B cell (primary cell): ENCODE measurements at regions not wholly inside any gene's neighbourhood (a gene's known extent, or its start where the extent isn't known, plus 50 kb on each side); places are given as distances from the start of the nearest gene placed in this dataset.

Source experiments
- ATAC-seq: fragments of 200-7000 bp; cut with Tn5 transposase; one replicate; pipeline ENCODE4 v1.10.0; 2021; ENCODE audit warnings: low read depth, mild to moderate bottlenecking, moderate number of reproducible peaks, moderate library complexity
- CTCF ChIA-PET: fragments of 350-600 bp; sonication (Branson Sonifier 250); formaldehyde crosslinking; loops from one replicate; lab custom pipeline; 2021; ENCODE audit warnings: antibody characterized with exemption, inconsistent platforms; lab: Charles Lee
- POLR2A ChIA-PET: fragments of 350-600 bp; sonication (Branson Sonifier 250); formaldehyde crosslinking; loops from one replicate; lab custom pipeline; 2021; ENCODE audit warnings: antibody characterized with exemption; lab: Charles Lee
- DNase-seq: peaks from one replicate; pipeline ENCODE4 v3.0.0; 2013
- H2AFZ ChIP-seq: 2 replicates; pipeline ENCODE4 v1.6.1; 2012; ENCODE audit warnings: mild to moderate bottlenecking, low read depth, low read length; ENCODE audit not compliant: insufficient read depth, poor library complexity, severe bottlenecking
- H3K27ac ChIP-seq, 2 donors: 1 replicate in 1 of 2; 2 replicates in 1 of 2; pipeline ENCODE4 v1.5.1; 2012 to 2013; ENCODE audit warnings: low read length in 2 of 2, mild to moderate bottlenecking in 2 of 2, moderate library complexity in 1 of 2
- H3K27me3 ChIP-seq, 4 experiments: fragments of 200-600 bp in 1 of 4; sonication (generic) in 1 of 4; replicated peaks in 1 of 4; 1 replicate in 2 of 4; 2 replicates in 2 of 4; pipeline versions ENCODE4 v1.6.1 to v1.7.0; 2013 to 2016; ENCODE audit warnings: low read length in 3 of 4, mild to moderate bottlenecking in 2 of 4, mixed read lengths in 1 of 4, moderate library complexity in 1 of 4; ENCODE audit not compliant: insufficient read depth in 4 of 4, control insufficient read depth in 3 of 4; ENCODE audit errors: control extremely low read depth in 1 of 4
- H3K36me3 ChIP-seq, 2 experiments: replicated peaks in 1 of 2; 1 replicate in 1 of 2; 2 replicates in 1 of 2; pipeline versions ENCODE4 v1.6.1 to v1.7.1; 2013; ENCODE audit warnings: low read length in 1 of 2; ENCODE audit not compliant: insufficient read depth in 2 of 2, control insufficient read depth in 1 of 2; ENCODE audit errors: control extremely low read depth in 1 of 2, extremely low read depth in 1 of 2
- H3K4me1 ChIP-seq, 2 donors: fragments of 200-600 bp in 1 of 2; sonication (generic) in 1 of 2; 1 replicate in 1 of 2; 2 replicates in 1 of 2; pipeline versions ENCODE4 v1.5.1 to v1.6.1; 2013 to 2017; ENCODE audit warnings: low read length in 2 of 2; ENCODE audit not compliant: control insufficient read depth in 2 of 2, insufficient read depth in 2 of 2
- H3K4me2 ChIP-seq: replicated peaks from 2 replicates; pipeline ENCODE3; 2012; ENCODE audit warnings: mild to moderate bottlenecking, low read depth, low read length; ENCODE audit not compliant: poor library complexity, severe bottlenecking
- H3K4me3 ChIP-seq, 5 experiments: fragments of 200-600 bp in 1 of 5; sonication (generic) in 1 of 5; 1 replicate in 3 of 5; 2 replicates in 2 of 5; pipeline versions ENCODE4 v1.5.1 to v1.7.0; 2011 to 2016; ENCODE audit warnings: low read length in 4 of 5, mild to moderate bottlenecking in 4 of 5, low read depth in 2 of 5, control low read depth in 1 of 5, moderate library complexity in 1 of 5; ENCODE audit not compliant: insufficient read depth in 1 of 5; ENCODE audit errors: control extremely low read depth in 1 of 5, extremely low read depth in 1 of 5
- H3K79me2 ChIP-seq: fragments of 200-600 bp; sonication (generic); one replicate; pipeline ENCODE4 v1.6.0; 2016; ENCODE audit warnings: low read length; ENCODE audit not compliant: control insufficient read depth, insufficient read depth
- H3K9ac ChIP-seq: fragments of 200-600 bp; sonication (generic); 2 replicates; pipeline ENCODE4 v1.6.1; 2017; ENCODE audit warnings: mild to moderate bottlenecking, low read length, moderate library complexity
- H3K9me3 ChIP-seq, 3 donors: one replicate each; pipeline versions ENCODE4 v1.6.1 to v1.7.1; 2013; ENCODE audit warnings: low read length in 2 of 3; ENCODE audit not compliant: control insufficient read depth in 2 of 3, insufficient read depth in 1 of 3; ENCODE audit errors: control extremely low read depth in 1 of 3
- H4K20me1 ChIP-seq: 2 replicates; pipeline ENCODE4 v1.6.0; 2012; ENCODE audit warnings: mild to moderate bottlenecking, low read length; ENCODE audit not compliant: insufficient read depth, control insufficient read depth, poor library complexity, severe bottlenecking
- H3K27ac Mint-ChIP-seq: one replicate; pipeline ENCODE4 v1.8.0; 2021; ENCODE audit warnings: mixed read lengths
- H3K27me3 Mint-ChIP-seq: one replicate; pipeline ENCODE4 v1.8.0; 2021; ENCODE audit warnings: mixed read lengths
- H3K4me1 Mint-ChIP-seq: one replicate; pipeline ENCODE4 v1.8.0; 2021; ENCODE audit warnings: mixed read lengths
- H3K4me3 Mint-ChIP-seq: one replicate; pipeline ENCODE4 v1.8.0; 2021; ENCODE audit warnings: mixed read lengths
- H3K9me3 Mint-ChIP-seq: one replicate; pipeline ENCODE4 v1.8.0; 2022; ENCODE audit warnings: mixed read lengths; ENCODE audit not compliant: insufficient read depth
- EZH2 ChIP-seq: IDR thresholded peaks from 2 replicates; pipeline ENCODE4 v1.6.1; 2012; ENCODE audit warnings: borderline replicate concordance, low read depth, mild to moderate bottlenecking, moderate library complexity, low read length; ENCODE audit not compliant: insufficient read depth, poor library complexity, severe bottlenecking
- WGBS: methylation state at CpG from one replicate; pipeline ENCODE4 v1.1.5; 2013; ENCODE audit warnings: missing lambda C conversion rate; ENCODE audit not compliant: insufficient coverage; 5-methylcytosine and 5-hydroxymethylcytosine counted together
- intact Hi-C: fragments of 100-400 bp; cut with micrococcal nuclease; formaldehyde crosslinking; loops from one replicate; pipeline ENCODE4 v1.10.0; 2022
- TF ChIP-seq, protein P1 (sequence below): fragments of 200-600 bp; IDR thresholded peaks from one replicate; pipeline ENCODE4 v1.8.0; 2022; ENCODE audit warnings: antibody characterized with exemption, mild to moderate bottlenecking

DNA sequence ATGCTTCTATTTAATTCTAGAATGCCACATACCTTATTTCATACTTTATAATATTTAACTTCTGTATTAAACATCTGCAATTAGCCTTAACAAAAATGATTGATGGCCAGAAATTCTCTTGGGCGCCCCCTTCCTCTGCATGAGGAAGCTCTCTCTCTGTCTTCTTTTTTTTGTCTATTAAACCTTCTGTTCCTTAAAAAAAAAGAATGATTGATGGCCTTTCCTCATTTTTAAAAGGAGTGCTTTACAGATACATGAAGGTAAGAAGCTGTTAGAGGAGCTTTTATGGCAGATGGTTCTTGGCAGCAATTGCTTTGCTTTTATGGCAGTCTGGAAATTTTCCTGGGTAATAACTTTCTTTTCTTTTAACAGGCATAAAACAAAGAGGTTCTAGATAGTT is 526.9 kb downstream of the SLC4A3 start:
- TF ChIP-seq, protein P1, sequence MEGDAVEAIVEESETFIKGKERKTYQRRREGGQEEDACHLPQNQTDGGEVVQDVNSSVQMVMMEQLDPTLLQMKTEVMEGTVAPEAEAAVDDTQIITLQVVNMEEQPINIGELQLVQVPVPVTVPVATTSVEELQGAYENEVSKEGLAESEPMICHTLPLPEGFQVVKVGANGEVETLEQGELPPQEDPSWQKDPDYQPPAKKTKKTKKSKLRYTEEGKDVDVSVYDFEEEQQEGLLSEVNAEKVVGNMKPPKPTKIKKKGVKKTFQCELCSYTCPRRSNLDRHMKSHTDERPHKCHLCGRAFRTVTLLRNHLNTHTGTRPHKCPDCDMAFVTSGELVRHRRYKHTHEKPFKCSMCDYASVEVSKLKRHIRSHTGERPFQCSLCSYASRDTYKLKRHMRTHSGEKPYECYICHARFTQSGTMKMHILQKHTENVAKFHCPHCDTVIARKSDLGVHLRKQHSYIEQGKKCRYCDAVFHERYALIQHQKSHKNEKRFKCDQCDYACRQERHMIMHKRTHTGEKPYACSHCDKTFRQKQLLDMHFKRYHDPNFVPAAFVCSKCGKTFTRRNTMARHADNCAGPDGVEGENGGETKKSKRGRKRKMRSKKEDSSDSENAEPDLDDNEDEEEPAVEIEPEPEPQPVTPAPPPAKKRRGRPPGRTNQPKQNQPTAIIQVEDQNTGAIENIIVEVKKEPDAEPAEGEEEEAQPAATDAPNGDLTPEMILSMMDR, result no peak
- no peak for TF ChIP-seq EZH2
- DNase-seq (no peak), ATAC-seq (no peak)
- Mint-ChIP-seq H3K9me3 (no peaks in the 10 kb centered on the region), H3K4me1 (no peaks in the 10 kb centered on the region), H3K27me3 (no peaks in the 10 kb centered on the region), H3K4me3 (no peak overlapping the region), H3K27ac (no peak overlapping the region)
- no peaks in the 10 kb centered on the region for H3K27me3 ChIP-seq
- no peaks in the 10 kb centered on the region for H4K20me1 ChIP-seq
- POLR2A ChIA-PET, result no interaction called here
- no peaks in the 10 kb centered on the region for H3K4me1 ChIP-seq
- H3K79me2 ChIP-seq, result no peaks in the 10 kb centered on the region
- H2AFZ ChIP-seq, result no peak overlapping the region
- H3K9me3 ChIP-seq, result no peaks in the 10 kb centered on the region
- intact Hi-C loops, result no loop called here
- no peak overlapping the region for H3K4me3 ChIP-seq
- H3K4me2 ChIP-seq, result no peak overlapping the region
- H3K36me3 ChIP-seq, result no peaks in the 10 kb centered on the region
- H3K27ac ChIP-seq, result no peak overlapping the region
- no CpG with 5 or more reads among the region's 1 CpG for WGBS
- no peak overlapping the region for H3K9ac ChIP-seq
- CTCF ChIA-PET, result no interaction called here

DNA sequence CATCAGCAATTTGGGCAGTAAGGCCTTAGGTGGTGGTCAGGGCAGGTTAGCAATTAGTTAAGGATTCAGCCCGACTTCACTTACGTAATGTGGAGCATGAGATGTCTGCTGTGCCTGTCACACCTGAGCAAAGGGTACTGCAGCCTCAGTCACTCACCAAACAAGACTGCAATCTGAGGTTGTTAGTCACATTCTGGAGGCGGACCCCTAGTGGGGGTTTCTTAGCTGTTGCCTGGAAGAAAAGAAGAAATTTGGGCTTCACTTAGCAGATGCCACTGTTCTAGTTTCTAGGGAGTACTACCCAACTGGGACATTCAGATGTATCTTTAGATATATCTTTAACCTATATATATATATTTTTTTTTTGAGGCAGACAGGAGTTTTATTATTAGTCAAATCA is 529.9 kb downstream of the SLC4A3 start:
- CTCF ChIA-PET, result no interaction called here
- DNase-seq (no peak), ATAC-seq (no peak)
- H3K27ac Mint-ChIP-seq, result no peak overlapping the region
- H3K36me3 ChIP-seq, result no peaks in the 10 kb centered on the region
- intact Hi-C loops, result no loop called here
- no peaks in the 10 kb centered on the region for H3K9me3 ChIP-seq
- no peak overlapping the region for H3K9ac ChIP-seq
- H3K4me1 ChIP-seq, result no peaks in the 10 kb centered on the region
- no peaks in the 10 kb centered on the region for H3K27me3 Mint-ChIP-seq
- H3K9me3 Mint-ChIP-seq, result no peaks in the 10 kb centered on the region
- no peak overlapping the region for H2AFZ ChIP-seq
- TF ChIP-seq EZH2, result no peak
- TF ChIP-seq, protein P1, result no peak
- no peak overlapping the region for H3K27ac ChIP-seq
- no peak overlapping the region for H3K4me2 ChIP-seq
- no peak overlapping the region for H3K4me3 ChIP-seq
- H3K4me3 Mint-ChIP-seq, result no peak overlapping the region
- no peaks in the 10 kb centered on the region for H3K79me2 ChIP-seq
- no peaks in the 10 kb centered on the region for H3K4me1 Mint-ChIP-seq
- no peaks in the 10 kb centered on the region for H4K20me1 ChIP-seq
- H3K27me3 ChIP-seq, result no peaks in the 10 kb centered on the region
- 88% methylated on average over 2 of the region's 3 CpGs for WGBS
- POLR2A ChIA-PET, result no interaction called here
